Stimulated activated naive CD8-positive, alpha-beta T cell treated with anti-CD3 and anti-CD28 coated beads, Interleukin-15, amount 100 ng/mL, for 72 hours (primary cell): ENCODE measurements at regions not wholly inside any gene's neighbourhood (a gene's known extent, or its start where the extent isn't known, plus 50 kb on each side); places are given as distances from the start of the nearest gene placed in this dataset.

ENCODE experiments used
- ATAC-seq: fragments of 150-1000 bp; cut with Tn5 transposase; 2 replicates; pipeline ENCODE4 v1.10.0; 2021; ENCODE audit warnings: mild to moderate bottlenecking, moderate library complexity
- DNase-seq, 2 donors: peaks; one replicate each; pipeline ENCODE4 v3.0.0; 2021 to 2022
- H3K27ac Mint-ChIP-seq, 2 donors: one replicate each; pipeline ENCODE4 v1.8.0; 2022; ENCODE audit warnings: mild to moderate bottlenecking in 2 of 2, mixed read lengths in 2 of 2, moderate library complexity in 2 of 2
- H3K27me3 Mint-ChIP-seq: one replicate; pipeline ENCODE4 v1.8.0; 2022; ENCODE audit warnings: mixed read lengths
- H3K4me1 Mint-ChIP-seq: one replicate; pipeline ENCODE4 v1.8.0; 2022; ENCODE audit warnings: mild to moderate bottlenecking, mixed read lengths
- H3K4me3 Mint-ChIP-seq, 2 donors: one replicate each; pipeline ENCODE4 v1.8.0; 2022; ENCODE audit warnings: mild to moderate bottlenecking in 2 of 2, mixed read lengths in 2 of 2, moderate library complexity in 1 of 2
- H3K9me3 Mint-ChIP-seq, 2 donors: one replicate each; pipeline ENCODE4 v1.8.0; 2022; ENCODE audit warnings: mixed read lengths in 2 of 2

DNA sequence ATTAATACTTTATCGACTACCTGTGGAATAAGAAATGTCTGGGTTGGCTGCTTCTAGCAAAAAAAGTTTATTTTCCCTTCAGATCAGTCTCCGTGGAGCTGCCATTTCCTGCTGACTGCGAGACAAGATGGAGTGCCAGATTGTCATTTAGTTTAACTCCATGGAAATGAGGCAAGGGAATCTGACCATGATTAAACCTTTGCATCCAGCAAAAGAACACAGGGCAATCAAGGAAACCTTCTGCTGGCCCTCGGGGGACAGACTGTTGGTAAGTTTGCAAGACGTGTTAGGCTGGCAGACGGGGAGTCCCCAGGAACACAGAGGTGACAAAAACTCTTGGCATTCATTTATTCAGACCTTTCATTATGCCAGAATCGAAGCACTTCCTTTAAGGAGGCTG, 52.2 kb upstream of the SPACA1 start:
- H3K27ac Mint-ChIP-seq: no peak overlapping the region
- no peak for ATAC-seq
- no peaks in the 10 kb centered on the region for H3K4me1 Mint-ChIP-seq

DNA sequence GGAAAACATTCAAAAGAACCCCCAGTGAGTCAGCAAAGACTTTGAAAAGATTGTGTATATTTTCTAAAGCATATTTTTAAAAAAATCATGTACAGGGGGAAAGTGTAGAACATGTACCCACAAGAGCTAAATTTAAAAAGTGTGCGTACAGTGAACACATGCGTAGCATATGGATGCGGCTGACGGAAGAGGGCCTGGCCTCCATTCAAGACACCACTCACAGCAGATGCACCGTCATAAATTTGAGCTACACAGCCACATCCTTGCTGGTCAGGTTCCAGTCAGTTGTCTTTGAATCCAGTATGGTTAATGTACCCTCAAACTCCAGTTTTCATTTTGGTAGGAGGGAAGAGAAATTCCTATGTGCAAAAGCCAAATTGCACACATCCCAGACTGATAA, 54.3 kb upstream of the SPACA1 start:
- no peak for DNase-seq
- Mint-ChIP-seq H3K27ac (no peak overlapping the region), H3K4me1 (no peaks in the 10 kb centered on the region), H3K9me3 (no peaks in the 10 kb centered on the region), H3K27me3 (no peaks in the 10 kb centered on the region), H3K4me3 (no peak overlapping the region)
- no peak for ATAC-seq

More for the DNA sequence above, 52.2 kb upstream of the SPACA1 start:
- no peak overlapping the region for H3K4me3 Mint-ChIP-seq
- H3K27me3 Mint-ChIP-seq: no peaks in the 10 kb centered on the region
- H3K9me3 Mint-ChIP-seq: no peaks in the 10 kb centered on the region
- DNase-seq: no peak

GRCh38 chr6:87990871-87991270, 56.8 kb upstream of the SPACA1 start:
- H3K4me3 Mint-ChIP-seq: no peak overlapping the region
- H3K27me3 Mint-ChIP-seq: no peaks in the 10 kb centered on the region
- no peaks in the 10 kb centered on the region for H3K4me1 Mint-ChIP-seq
- ATAC-seq (no peak), DNase-seq (no peak)
- no peaks in the 10 kb centered on the region for H3K9me3 Mint-ChIP-seq
- H3K27ac Mint-ChIP-seq: peak overlapping the region in 1 of 2 donors; percentile 80

GRCh38 chr6:87982134-87982533, 65.5 kb upstream of the SPACA1 start:
- no peak for ATAC-seq
- no peak for DNase-seq
- no peaks in the 10 kb centered on the region for H3K4me1 Mint-ChIP-seq
- no peaks in the 10 kb centered on the region for H3K9me3 Mint-ChIP-seq
- no peak overlapping the region for H3K27ac Mint-ChIP-seq
- H3K4me3 Mint-ChIP-seq: no peak overlapping the region
- peaks cover 33% of the 10 kb centered on the region for H3K27me3 Mint-ChIP-seq

GRCh38 chr6:87979737-87980136, 67.9 kb upstream of the SPACA1 start:
- no peaks in the 10 kb centered on the region for H3K4me1 Mint-ChIP-seq
- no peak overlapping the region for H3K27ac Mint-ChIP-seq
- no peaks in the 10 kb centered on the region for H3K9me3 Mint-ChIP-seq
- H3K4me3 Mint-ChIP-seq: no peak overlapping the region
- ATAC-seq (no peak), DNase-seq (no peak)
- peaks cover 39% of the 10 kb centered on the region for H3K27me3 Mint-ChIP-seq

- Mint-ChIP-seq H3K4me1 (no peaks in the 10 kb centered on the region), H3K4me3 (no peak overlapping the region), H3K9me3 (no peaks in the 10 kb centered on the region), H3K27me3 (peaks cover 35% of the 10 kb centered on the region), H3K27ac (no peak overlapping the region)
- DNase-seq (no peak), ATAC-seq (no peak)
Measured at GRCh38 chr6:87976616-87977015, 71.0 kb upstream of the SPACA1 start.

- Mint-ChIP-seq H3K27me3 (peaks cover 35% of the 10 kb centered on the region), H3K4me1 (no peaks in the 10 kb centered on the region), H3K27ac (peak overlapping the region in 1 of 2 donors; percentile 31), H3K9me3 (no peaks in the 10 kb centered on the region), H3K4me3 (no peak overlapping the region)
- DNase-seq: no peak
- no peak for ATAC-seq
Measured at GRCh38 chr6:87975561-87975960, 72.1 kb upstream of the SPACA1 start.

DNA sequence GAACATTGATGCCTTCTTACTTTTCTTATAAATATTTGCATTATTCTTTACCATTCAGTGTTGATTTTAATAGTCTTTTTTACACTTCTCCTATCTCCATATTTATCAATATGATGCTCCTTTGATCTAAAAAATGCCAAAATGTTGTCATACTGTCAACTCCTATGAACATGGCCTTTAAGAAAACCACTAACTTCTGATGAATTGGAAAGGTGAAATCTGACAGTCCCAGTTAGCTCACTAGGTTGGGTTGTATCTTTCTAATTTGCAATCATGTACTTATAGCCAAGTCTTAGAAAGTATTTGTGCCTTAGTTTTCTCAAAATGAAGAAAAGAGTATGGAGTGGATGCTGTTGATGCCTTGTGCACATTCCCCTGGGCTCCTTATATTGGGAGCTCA, 75.4 kb upstream of the SPACA1 start:
- Mint-ChIP-seq H3K27me3 (peaks cover 12% of the 10 kb centered on the region), H3K27ac (no peak overlapping the region), H3K9me3 (no peaks in the 10 kb centered on the region), H3K4me3 (no peak overlapping the region), H3K4me1 (no peaks in the 10 kb centered on the region)
- DNase-seq: no peak
- ATAC-seq: no peak

DNA sequence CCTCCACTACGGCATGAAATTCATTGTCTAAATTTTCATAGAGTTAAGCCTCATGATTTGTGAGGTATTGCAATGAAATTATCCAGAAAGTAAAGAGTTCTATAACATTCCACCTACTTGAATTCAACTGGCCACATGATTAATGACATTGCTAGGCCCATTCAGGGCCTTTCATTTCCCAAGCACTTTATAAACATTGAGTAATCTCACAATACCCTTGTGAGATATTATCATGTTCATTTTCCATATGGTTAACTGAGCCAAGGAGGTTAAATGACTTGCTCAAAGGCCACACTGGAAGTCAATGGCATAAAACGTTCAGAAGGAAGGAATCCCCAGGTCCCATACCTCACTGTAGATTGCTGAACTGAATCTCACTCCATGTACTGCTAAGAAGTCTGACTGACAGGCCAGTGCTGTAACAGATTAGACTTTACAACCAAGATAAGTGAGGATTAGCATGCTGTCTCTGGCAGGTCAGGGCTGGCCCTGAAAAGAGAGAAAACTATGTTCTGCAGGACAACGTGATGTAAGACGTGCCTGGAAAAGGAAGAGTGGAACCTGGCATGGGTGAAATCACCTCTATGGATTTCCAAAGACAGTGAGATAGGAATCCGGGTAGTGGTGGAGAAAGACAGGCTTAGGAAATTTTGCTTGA, 75.9 kb upstream of the SPACA1 start:
- no peaks in the 10 kb centered on the region for H3K9me3 Mint-ChIP-seq
- DNase-seq (no peak), ATAC-seq (no peak)
- H3K27ac Mint-ChIP-seq: no peak overlapping the region
- H3K4me1 Mint-ChIP-seq: no peaks in the 10 kb centered on the region
- H3K4me3 Mint-ChIP-seq: no peak overlapping the region
- peaks cover 9% of the 10 kb centered on the region for H3K27me3 Mint-ChIP-seq

- H3K27ac Mint-ChIP-seq: no peak overlapping the region
- no peaks in the 10 kb centered on the region for H3K4me1 Mint-ChIP-seq
- no peak overlapping the region for H3K4me3 Mint-ChIP-seq
- DNase-seq (peak in 1 of 2 donors; percentile 3), ATAC-seq (peak; percentile 55)
- no peaks in the 10 kb centered on the region for H3K9me3 Mint-ChIP-seq
- peaks cover 9% of the 10 kb centered on the region for H3K27me3 Mint-ChIP-seq
Measured at GRCh38 chr6:87968435-87969278, 79.0 kb upstream of the SPACA1 start.

- Mint-ChIP-seq H3K4me1 (no peaks in the 10 kb centered on the region), H3K27ac (no peak overlapping the region), H3K27me3 (peaks cover 9% of the 10 kb centered on the region), H3K9me3 (no peaks in the 10 kb centered on the region), H3K4me3 (no peak overlapping the region)
- DNase-seq (no peak), ATAC-seq (no peak)
Measured at GRCh38 chr6:87965806-87966205, 81.8 kb upstream of the SPACA1 start.

DNA sequence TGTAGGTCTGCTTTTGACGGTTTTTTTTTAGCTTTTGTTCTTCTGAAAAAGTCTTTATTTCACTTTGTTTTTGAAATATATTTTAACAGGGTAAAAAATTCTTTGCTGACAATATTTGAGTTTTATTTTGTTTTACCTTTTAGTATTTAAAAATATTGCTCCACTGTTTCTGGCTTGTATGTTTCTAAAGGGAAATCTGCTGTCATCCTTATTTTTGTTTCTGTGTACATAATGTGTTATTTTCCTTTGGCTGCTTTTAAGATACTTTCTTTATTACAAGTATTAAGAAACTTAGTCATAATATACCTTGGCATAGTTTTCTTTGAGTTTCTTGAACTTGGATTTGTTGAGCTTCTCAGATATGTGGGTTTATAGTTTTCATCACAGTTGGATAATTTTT, 88.6 kb upstream of the SPACA1 start:
- Mint-ChIP-seq H3K4me1 (no peaks in the 10 kb centered on the region), H3K4me3 (no peak overlapping the region), H3K9me3 (no peaks in the 10 kb centered on the region), H3K27ac (no peak overlapping the region), H3K27me3 (peaks cover 12% of the 10 kb centered on the region)
- DNase-seq (no peak), ATAC-seq (no peak)

DNA sequence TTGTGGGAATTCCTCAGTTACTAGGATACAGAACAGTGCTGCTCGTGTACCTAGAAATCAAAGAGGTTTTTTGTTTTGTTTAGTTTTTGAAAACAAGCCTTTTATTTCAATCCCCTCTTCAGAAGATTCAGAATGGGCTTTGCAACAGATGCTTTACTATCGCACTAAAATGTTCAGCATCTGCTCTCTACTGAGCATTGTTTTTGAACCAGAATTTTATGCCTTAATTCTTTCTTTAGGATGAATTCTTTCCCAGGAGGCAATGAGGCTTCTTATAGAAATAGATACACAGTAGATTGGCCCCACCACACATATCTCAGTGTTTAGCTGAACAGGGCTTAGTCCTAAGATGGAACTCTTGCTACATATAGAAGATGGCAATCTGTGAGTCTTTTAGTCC, 95.9 kb upstream of the SPACA1 start:
- no peaks in the 10 kb centered on the region for H3K9me3 Mint-ChIP-seq
- H3K4me1 Mint-ChIP-seq: no peaks in the 10 kb centered on the region
- H3K4me3 Mint-ChIP-seq: no peak overlapping the region
- H3K27ac Mint-ChIP-seq: no peak overlapping the region
- DNase-seq (no peak), ATAC-seq (no peak)
- no peaks in the 10 kb centered on the region for H3K27me3 Mint-ChIP-seq

GRCh38 chr6:87950614-87951013, 97.0 kb upstream of the SPACA1 start:
- DNase-seq (no peak), ATAC-seq (no peak)
- Mint-ChIP-seq H3K27ac (no peak overlapping the region), H3K9me3 (no peaks in the 10 kb centered on the region), H3K4me1 (no peaks in the 10 kb centered on the region), H3K27me3 (no peaks in the 10 kb centered on the region), H3K4me3 (no peak overlapping the region)

GRCh38 chr6:87949194-87949593, 98.4 kb upstream of the SPACA1 start:
- no peak overlapping the region for H3K4me3 Mint-ChIP-seq
- no peaks in the 10 kb centered on the region for H3K9me3 Mint-ChIP-seq
- H3K27ac Mint-ChIP-seq: no peak overlapping the region
- no peak for ATAC-seq
- H3K4me1 Mint-ChIP-seq: no peaks in the 10 kb centered on the region
- peaks cover 8% of the 10 kb centered on the region for H3K27me3 Mint-ChIP-seq
- DNase-seq: no peak

DNA sequence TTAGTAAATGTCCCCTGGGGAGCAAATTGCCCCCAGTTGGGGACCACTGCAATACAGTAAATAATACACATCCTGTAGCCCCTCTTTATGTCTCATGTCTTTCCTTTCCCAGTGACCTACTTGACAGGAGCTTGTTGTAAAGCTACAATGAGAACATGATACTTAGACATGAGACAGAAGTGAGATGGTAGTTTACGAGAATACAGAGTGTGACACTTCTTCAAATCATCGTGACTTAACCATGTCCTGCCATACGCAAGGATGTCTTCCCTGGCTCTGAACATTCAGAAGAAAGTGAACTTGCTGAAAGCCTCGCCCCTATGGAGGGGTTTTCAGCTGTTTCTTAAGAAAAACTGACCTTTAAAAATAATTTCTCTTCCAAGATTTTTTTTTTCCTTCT, 101.0 kb upstream of the SPACA1 start:
- DNase-seq (no peak), ATAC-seq (no peak)
- no peak overlapping the region for H3K4me3 Mint-ChIP-seq
- no peaks in the 10 kb centered on the region for H3K4me1 Mint-ChIP-seq
- H3K27ac Mint-ChIP-seq: no peak overlapping the region
- H3K27me3 Mint-ChIP-seq: peaks cover 28% of the 10 kb centered on the region
- no peaks in the 10 kb centered on the region for H3K9me3 Mint-ChIP-seq
